ENCODE measurements at regions not wholly inside any gene's neighbourhood (a gene's known extent, or its start where the extent isn't known, plus 50 kb on each side); places are given as distances from the start of the nearest gene placed in this dataset.

- Histone ChIP-seq H2AFZ (ENCODE audit: control insufficient read depth, low read length) (no peak overlapping the region), H3K4me1 (ENCODE audit: control insufficient read depth, extremely low read depth, insufficient read depth, low read length) (no peaks in the 10 kb centered on the region)
- no peak for FAIRE-seq
Measured at GRCh38 chr10:91111060-91111459, 109.4 kb upstream of the PCGF5 start.

GRCh38 chr10:91115618-91116390 lies 104.7 kb upstream of the PCGF5 start:
- Histone ChIP-seq H4K20me1 (ENCODE audit: control insufficient read depth, extremely low read depth, insufficient read depth, low read length) (no peaks in the 10 kb centered on the region), H3K4me1 (ENCODE audit: control insufficient read depth, extremely low read depth, insufficient read depth, low read length) (no peaks in the 10 kb centered on the region), H3K9me3 (ENCODE audit: control insufficient read depth, low read depth, low read length) (no peaks in the 10 kb centered on the region), H3K79me2 (ENCODE audit: control insufficient read depth, insufficient read depth, low read length) (no peaks in the 10 kb centered on the region), H2AFZ (ENCODE audit: control insufficient read depth, low read length) (no peak overlapping the region), H3K36me3 (ENCODE audit: control insufficient read depth in 2 of 2, extremely low read depth in 1 of 2, insufficient read depth in 2 of 2, low read length in 2 of 2) (no peaks in the 10 kb centered on the region), H3K27me3 (ENCODE audit: control insufficient read depth, extremely low read depth, insufficient read depth, low read length) (no peaks in the 10 kb centered on the region), H3K9ac (ENCODE audit: control insufficient read depth, extremely low read depth, insufficient read depth, low read length) (no peak overlapping the region), H3K4me2 (ENCODE audit: control insufficient read depth, extremely low read depth, insufficient read depth, low read depth, low read length) (no peak overlapping the region), H3K9me1 (ENCODE audit: control insufficient read depth, extremely low read depth, insufficient read depth, low read length) (no peaks in the 10 kb centered on the region), H3K4me3 (ENCODE audit: control insufficient read depth in 2 of 3, extremely low read depth in 1 of 3, insufficient read depth in 2 of 3, low read depth in 1 of 3, low read length in 3 of 3) (no peak overlapping the region), H3K27ac (ENCODE audit: control insufficient read depth, insufficient read depth, low read length) (no peak overlapping the region)
- DNase-seq (ENCODE audit: low read depth, low spot score) (no peak), FAIRE-seq (no peak)
- TF ChIP-seq EZH2 (IDR thresholded peaks at IDR 0.05; ENCODE audit: low read length) (no peak), CTCF (optimal IDR thresholded peaks at IDR 0.05 in 1 of 3, IDR thresholded peaks at IDR 0.05 in 1 of 3, conservative IDR thresholded peaks at IDR 0.05 in 1 of 3; ENCODE audit: extremely low read depth in 1 of 3, insufficient read depth in 2 of 3, low read length in 3 of 3) (no peak)
- dilution Hi-C loops (cut with MboI; ENCODE audit: extremely low pct_ligation_motif_present, low sequenced_read_pairs), result no loop called here

More at GRCh38 chr10:91111060-91111459, 109.4 kb upstream of the PCGF5 start:
- dilution Hi-C loops (cut with MboI; ENCODE audit: extremely low pct_ligation_motif_present, low sequenced_read_pairs), result no loop called here
- Histone ChIP-seq H3K27ac (ENCODE audit: control insufficient read depth, insufficient read depth, low read length) (no peak overlapping the region), H3K4me3 (ENCODE audit: control insufficient read depth in 2 of 3, extremely low read depth in 1 of 3, insufficient read depth in 2 of 3, low read depth in 1 of 3, low read length in 3 of 3) (no peak overlapping the region), H3K9me3 (ENCODE audit: control insufficient read depth, low read depth, low read length) (no peaks in the 10 kb centered on the region), H3K4me2 (ENCODE audit: control insufficient read depth, extremely low read depth, insufficient read depth, low read depth, low read length) (no peak overlapping the region), H3K79me2 (ENCODE audit: control insufficient read depth, insufficient read depth, low read length) (no peaks in the 10 kb centered on the region), H3K36me3 (ENCODE audit: control insufficient read depth in 2 of 2, extremely low read depth in 1 of 2, insufficient read depth in 2 of 2, low read length in 2 of 2) (no peaks in the 10 kb centered on the region), H3K27me3 (ENCODE audit: control insufficient read depth, extremely low read depth, insufficient read depth, low read length) (no peaks in the 10 kb centered on the region), H4K20me1 (ENCODE audit: control insufficient read depth, extremely low read depth, insufficient read depth, low read length) (no peaks in the 10 kb centered on the region), H3K9ac (ENCODE audit: control insufficient read depth, extremely low read depth, insufficient read depth, low read length) (no peak overlapping the region), H3K9me1 (ENCODE audit: control insufficient read depth, extremely low read depth, insufficient read depth, low read length) (no peaks in the 10 kb centered on the region)
- no peak for DNase-seq (ENCODE audit: low read depth, low spot score)
- TF ChIP-seq EZH2 (IDR thresholded peaks at IDR 0.05; ENCODE audit: low read length) (no peak), CTCF (optimal IDR thresholded peaks at IDR 0.05 in 1 of 3, IDR thresholded peaks at IDR 0.05 in 1 of 3, conservative IDR thresholded peaks at IDR 0.05 in 1 of 3; ENCODE audit: extremely low read depth in 1 of 3, insufficient read depth in 2 of 3, low read length in 3 of 3) (no peak)

Measured in keratinocyte (primary cell).